ENCODE measurements at regions not wholly inside any gene's neighbourhood (a gene's known extent, or its start where the extent isn't known, plus 50 kb on each side); places are given as distances from the start of the nearest gene placed in this dataset.
A peak's percentile ranks its signal among the peaks of the same experiment; 100 is the strongest.
"Not testable (repeated sequence)": the region's sequence is repeated elsewhere in the genome, so short reads cannot be mapped to it uniquely, and the experiment has no call there.

DNA sequence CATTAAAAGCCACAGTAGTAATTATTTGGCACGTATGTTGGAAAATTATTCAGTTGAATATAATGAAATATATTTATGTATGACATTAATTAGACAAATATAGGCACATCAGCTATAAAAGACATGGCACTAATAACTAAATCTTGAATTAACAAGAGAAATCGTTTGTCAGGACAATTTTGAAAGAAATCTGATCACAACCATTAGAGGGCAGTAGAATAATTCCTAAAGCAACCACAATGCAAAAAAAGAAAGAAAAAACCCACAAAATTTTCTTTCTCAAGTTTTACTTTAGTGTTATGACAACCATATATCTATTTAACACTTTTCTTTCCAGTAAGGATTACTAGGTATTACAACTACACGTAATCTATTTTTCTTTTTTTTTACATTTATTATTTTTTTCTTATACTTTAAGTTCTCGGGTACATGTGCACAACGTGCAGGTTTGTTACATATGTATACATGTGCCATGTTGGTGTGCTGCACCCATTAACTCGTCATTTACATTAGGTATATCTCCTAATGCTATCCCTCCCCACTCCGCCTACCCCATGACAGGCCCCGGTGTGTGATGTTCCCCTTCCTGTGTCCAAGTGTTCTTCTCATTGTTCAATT, 126.8 kb upstream of the STK17B start:
- H2AFZ ChIP-seq (ENCODE audit: low read length); H3K9ac ChIP-seq (ENCODE audit: extremely low read depth, insufficient read length, low read length); H3K27me3 ChIP-seq (ENCODE audit: insufficient read depth, low read length); H3K79me2 ChIP-seq (ENCODE audit: insufficient read depth, low read length); H3K36me3 Mint-ChIP-seq (ENCODE audit: insufficient read depth in 1 of 3, low read depth in 3 of 3); H2AK5ac ChIP-seq (ENCODE audit: insufficient read length, low read length); H3K4me1 Mint-ChIP-seq; DNase-seq; H3K9me3 Mint-ChIP-seq; H3K4me2 ChIP-seq (ENCODE audit: insufficient read depth, insufficient read length, low read length); H3K9me3 ChIP-seq (ENCODE audit: control insufficient read depth, low read depth, low read length); H2BK5ac ChIP-seq (ENCODE audit: insufficient read length, low read length); H3K79me1 ChIP-seq (ENCODE audit: insufficient read depth, low read depth, low read length, poor library complexity, severe bottlenecking); H4K8ac ChIP-seq (replicated peaks; ENCODE audit: insufficient read length, low read depth, low read length); H3K23me2 ChIP-seq (ENCODE audit: insufficient read length, low read depth, low read length, poor library complexity, severe bottlenecking); H2BK15ac ChIP-seq (ENCODE audit: low read depth, low read length); H3K4ac ChIP-seq (ENCODE audit: low read depth, low read length); H3K27me3 Mint-ChIP-seq (ENCODE audit: low read depth); H3K4me3 Mint-ChIP-seq; H2BK12ac ChIP-seq (ENCODE audit: insufficient read length, low read depth, low read length); H3K27ac ChIP-seq (ENCODE audit: insufficient read length, low read depth, low read length); H3T11ph ChIP-seq (ENCODE audit: low read length); H3K18ac ChIP-seq (ENCODE audit: insufficient read length, low read depth, low read length); H2BK20ac ChIP-seq (ENCODE audit: low read depth, low read length, poor library complexity, severe bottlenecking); H4K5ac ChIP-seq (ENCODE audit: insufficient read length, low read depth, low read length); H4K20me1 ChIP-seq (ENCODE audit: control insufficient read depth, insufficient read depth, insufficient read length); H4K91ac ChIP-seq (ENCODE audit: insufficient read length, low read depth, low read length); H3K27ac Mint-ChIP-seq; H3K4me1 ChIP-seq (ENCODE audit: insufficient read depth, low read length); H2BK120ac ChIP-seq (ENCODE audit: low read depth, low read length, poor library complexity, severe bottlenecking); H3K14ac ChIP-seq (ENCODE audit: insufficient read depth, low read length); H3K23ac ChIP-seq (ENCODE audit: insufficient read length, low read depth, low read length); H3K56ac ChIP-seq (ENCODE audit: insufficient read length, low read depth, low read length): not testable (repeated sequence)
- TF ChIP-seq, protein P1, sequence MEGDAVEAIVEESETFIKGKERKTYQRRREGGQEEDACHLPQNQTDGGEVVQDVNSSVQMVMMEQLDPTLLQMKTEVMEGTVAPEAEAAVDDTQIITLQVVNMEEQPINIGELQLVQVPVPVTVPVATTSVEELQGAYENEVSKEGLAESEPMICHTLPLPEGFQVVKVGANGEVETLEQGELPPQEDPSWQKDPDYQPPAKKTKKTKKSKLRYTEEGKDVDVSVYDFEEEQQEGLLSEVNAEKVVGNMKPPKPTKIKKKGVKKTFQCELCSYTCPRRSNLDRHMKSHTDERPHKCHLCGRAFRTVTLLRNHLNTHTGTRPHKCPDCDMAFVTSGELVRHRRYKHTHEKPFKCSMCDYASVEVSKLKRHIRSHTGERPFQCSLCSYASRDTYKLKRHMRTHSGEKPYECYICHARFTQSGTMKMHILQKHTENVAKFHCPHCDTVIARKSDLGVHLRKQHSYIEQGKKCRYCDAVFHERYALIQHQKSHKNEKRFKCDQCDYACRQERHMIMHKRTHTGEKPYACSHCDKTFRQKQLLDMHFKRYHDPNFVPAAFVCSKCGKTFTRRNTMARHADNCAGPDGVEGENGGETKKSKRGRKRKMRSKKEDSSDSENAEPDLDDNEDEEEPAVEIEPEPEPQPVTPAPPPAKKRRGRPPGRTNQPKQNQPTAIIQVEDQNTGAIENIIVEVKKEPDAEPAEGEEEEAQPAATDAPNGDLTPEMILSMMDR (conservative IDR thresholded peaks at IDR 0.05), result peak; percentile 78
- WGBS (ENCODE audit: extremely low coverage, insufficient read length, low lambda C conversion rate), result no CpG with 5 or more reads among the region's 8 CpGs

Data from H9 (cell line).